ENCODE measurements at regions not wholly inside any gene's neighbourhood (a gene's known extent, or its start where the extent isn't known, plus 50 kb on each side); places are given as distances from the start of the nearest gene placed in this dataset.

DNA sequence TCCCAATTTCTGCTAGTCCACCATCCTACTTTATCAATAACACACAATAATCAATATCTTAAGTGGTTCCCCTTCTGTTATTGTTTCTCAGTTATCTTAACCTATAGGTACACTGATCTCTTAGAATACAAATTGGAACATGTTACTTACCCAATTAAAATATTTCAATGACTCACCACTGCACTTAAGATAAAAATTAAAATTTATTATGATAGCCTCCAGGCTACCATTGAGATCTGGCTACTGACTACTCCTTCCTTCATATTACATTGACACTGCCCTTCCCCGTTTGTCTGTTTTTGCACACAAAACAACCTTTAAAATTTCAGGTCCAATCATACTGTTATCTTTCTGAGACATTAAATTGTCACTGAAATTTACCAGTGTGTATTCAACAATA is 1074.7 kb downstream of the ADGRL3 start:
- H4K20me1 ChIP-seq (ENCODE audit: insufficient read depth, low read length), result no peaks in the 10 kb centered on the region
- no peak overlapping the region for H2AFZ ChIP-seq (ENCODE audit: low read length)
- ChIA-PET CTCF (ENCODE audit: low intra/inter-chr PET ratio, low total read pairs) (no interaction called here), POLR2A (no interaction called here)
- H3K79me2 ChIP-seq (ENCODE audit: insufficient read depth, low read length), result no peaks in the 10 kb centered on the region
- no peaks in the 10 kb centered on the region for H3K36me3 ChIP-seq (replicated peaks in 1 of 2; ENCODE audit: control insufficient read depth in 1 of 2, insufficient read depth in 2 of 2, low read length in 2 of 2)
- BruUV-seq (replicated peaks), result no TSS peak
- no peak overlapping the region for H3K4me3 ChIP-seq (replicated peaks in 1 of 3; ENCODE audit: insufficient read depth in 1 of 3, low read depth in 2 of 3, low read length in 3 of 3)
- no peak overlapping the region for H3K9ac ChIP-seq (ENCODE audit: insufficient read depth, low read depth, low read length)
- DNase-seq (ENCODE audit: low spot score), result no peak
- no peaks in the 10 kb centered on the region; a peak in 1 of 5 replicates for H3K27me3 ChIP-seq (ENCODE audit: control insufficient read depth in 1 of 2, insufficient read depth in 2 of 2, low read length in 2 of 2)
- no peak for ATAC-seq
- FAIRE-seq, result no peak
- H3K9me3 ChIP-seq (ENCODE audit: low read length), result no peaks in the 10 kb centered on the region
- TF ChIP-seq HNRNPLL (IDR thresholded peaks at IDR 0.05; ENCODE audit: low read depth, low read length, poor library complexity, severe bottlenecking) (no peak), ZNF20 (CRISPR knock-in tag; IDR thresholded peaks at IDR 0.05) (no peak)
- H3K4me1 ChIP-seq (ENCODE audit: insufficient read depth, low read length), result no peaks in the 10 kb centered on the region
- intact Hi-C loops (cut with micrococcal nuclease; ENCODE audit: unreplicated experiment), result no loop called here
- in situ Hi-C loops (cut with HindIII; ENCODE audit: extremely low pct_ligation_motif_present, low pct_unique_long_range_greater_than_20kb), result no loop called here
- H3K27ac ChIP-seq (ENCODE audit: extremely low read length, insufficient read depth, low read length), result no peak overlapping the region
- no peak overlapping the region for H3K4me2 ChIP-seq (ENCODE audit: low read depth, low read length)
- WGBS (ENCODE audit: low lambda C conversion rate), result 6% methylated on average over 1 of the region's 1 CpG

DNA sequence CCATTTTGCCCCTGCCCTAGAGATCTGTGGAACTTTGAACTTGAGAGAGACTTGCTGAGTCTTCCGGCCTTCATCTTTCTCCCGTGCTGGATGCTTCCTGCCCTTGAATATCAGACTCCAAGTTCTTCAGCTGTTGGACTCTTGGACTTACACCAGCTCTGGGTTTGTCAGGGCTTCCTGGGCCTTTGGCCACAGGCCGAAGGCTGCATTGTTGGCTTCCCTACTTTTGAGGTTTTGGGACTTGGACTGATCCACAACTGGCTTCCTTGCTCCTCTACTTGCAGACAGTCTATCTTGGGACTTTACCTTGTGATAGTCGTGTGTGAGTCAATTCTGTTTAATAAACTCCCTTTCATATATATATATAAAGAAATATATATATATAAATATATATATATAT is 1071.0 kb downstream of the ADGRL3 start:
- ChIA-PET POLR2A (no interaction called here), CTCF (ENCODE audit: low intra/inter-chr PET ratio, low total read pairs) (no interaction called here)
- intact Hi-C loops (cut with micrococcal nuclease; ENCODE audit: unreplicated experiment), result no loop called here
- no peak for FAIRE-seq
- no peak overlapping the region for H3K27ac ChIP-seq (ENCODE audit: extremely low read length, insufficient read depth, low read length)
- H3K27me3 ChIP-seq (ENCODE audit: control insufficient read depth in 1 of 2, insufficient read depth in 2 of 2, low read length in 2 of 2), result no peaks in the 10 kb centered on the region
- no peaks in the 10 kb centered on the region for H3K9me3 ChIP-seq (ENCODE audit: low read length)
- 13% methylated on average over 4 of the region's 4 CpGs for WGBS (ENCODE audit: low lambda C conversion rate)
- no peak for TF ChIP-seq TBP (CRISPR knock-in tag; IDR thresholded peaks at IDR 0.05)
- TF ChIP-seq KLF11 (CRISPR knock-in tag; IDR thresholded peaks at IDR 0.05), result no peak
- TF ChIP-seq ZNF205 (CRISPR knock-in tag; IDR thresholded peaks at IDR 0.05), result no peak
- TF ChIP-seq ZNF44 (CRISPR knock-in tag; IDR thresholded peaks at IDR 0.05), result no peak
- TF ChIP-seq, protein P1, sequence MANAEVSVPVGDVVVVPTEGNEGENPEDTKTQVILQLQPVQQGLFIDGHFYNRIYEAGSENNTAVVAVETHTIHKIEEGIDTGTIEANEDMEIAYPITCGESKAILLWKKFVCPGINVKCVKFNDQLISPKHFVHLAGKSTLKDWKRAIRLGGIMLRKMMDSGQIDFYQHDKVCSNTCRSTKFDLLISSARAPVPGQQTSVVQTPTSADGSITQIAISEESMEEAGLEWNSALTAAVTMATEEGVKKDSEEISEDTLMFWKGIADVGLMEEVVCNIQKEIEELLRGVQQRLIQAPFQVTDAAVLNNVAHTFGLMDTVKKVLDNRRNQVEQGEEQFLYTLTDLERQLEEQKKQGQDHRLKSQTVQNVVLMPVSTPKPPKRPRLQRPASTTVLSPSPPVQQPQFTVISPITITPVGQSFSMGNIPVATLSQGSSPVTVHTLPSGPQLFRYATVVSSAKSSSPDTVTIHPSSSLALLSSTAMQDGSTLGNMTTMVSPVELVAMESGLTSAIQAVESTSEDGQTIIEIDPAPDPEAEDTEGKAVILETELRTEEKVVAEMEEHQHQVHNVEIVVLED (CRISPR knock-in tag; IDR thresholded peaks at IDR 0.05; ENCODE audit: borderline replicate concordance), result no peak
- no peak for TF ChIP-seq CBX1 (IDR thresholded peaks at IDR 0.05; ENCODE audit: low read depth)
- no peak for TF ChIP-seq ZSCAN29 (CRISPR knock-in tag; conservative IDR thresholded peaks at IDR 0.05)
- no peak for TF ChIP-seq MEIS2 (CRISPR knock-in tag; IDR thresholded peaks at IDR 0.05)
- H4K20me1 ChIP-seq (ENCODE audit: insufficient read depth, low read length), result no peaks in the 10 kb centered on the region
- H3K9ac ChIP-seq (ENCODE audit: insufficient read depth, low read depth, low read length), result no peak overlapping the region
- H2AFZ ChIP-seq (ENCODE audit: low read length), result no peak overlapping the region
- no peaks in the 10 kb centered on the region for H3K36me3 ChIP-seq (replicated peaks in 1 of 2; ENCODE audit: control insufficient read depth in 1 of 2, insufficient read depth in 2 of 2, low read length in 2 of 2)
- BruUV-seq (replicated peaks), result no TSS peak
- no peaks in the 10 kb centered on the region for H3K79me2 ChIP-seq (ENCODE audit: insufficient read depth, low read length)
- no peak overlapping the region for H3K4me2 ChIP-seq (ENCODE audit: low read depth, low read length)
- ATAC-seq, result no peak
- in situ Hi-C loops (cut with HindIII; ENCODE audit: extremely low pct_ligation_motif_present, low pct_unique_long_range_greater_than_20kb), result no loop called here
- H3K4me1 ChIP-seq (ENCODE audit: insufficient read depth, low read length), result no peaks in the 10 kb centered on the region
- H3K4me3 ChIP-seq (replicated peaks in 1 of 3; ENCODE audit: insufficient read depth in 1 of 3, low read depth in 2 of 3, low read length in 3 of 3), result no peak overlapping the region
- no peak for DNase-seq (ENCODE audit: low spot score)

All from HepG2 (cell line).